ENCODE measurements at regions not wholly inside any gene's neighbourhood (a gene's known extent, or its start where the extent isn't known, plus 50 kb on each side); places are given as distances from the start of the nearest gene placed in this dataset.
"Not testable (repeated sequence)": the region's sequence is repeated elsewhere in the genome, so short reads cannot be mapped to it uniquely, and the experiment has no call there.

DNA sequence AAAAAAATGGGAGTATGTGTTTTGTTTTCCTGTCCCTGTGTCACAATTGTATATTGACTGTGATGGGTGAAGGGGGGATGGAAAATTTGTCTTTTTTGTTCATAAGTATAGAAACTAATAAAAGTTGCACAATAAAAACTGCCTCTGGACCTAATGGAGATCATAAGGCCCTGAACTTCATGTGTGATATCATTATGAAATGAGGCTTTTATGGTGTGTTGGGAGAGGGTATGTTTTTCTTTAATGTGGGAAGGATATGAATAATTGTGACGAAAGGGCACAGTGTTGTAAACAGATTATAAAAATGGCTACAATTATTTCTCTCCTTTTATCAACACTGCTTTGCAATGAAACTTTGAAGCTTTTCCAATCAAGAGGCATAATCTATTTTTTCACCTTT lies 1889.3 kb upstream of the CELF4 start:
- DNase-seq (ENCODE audit: low spot score), result no peak

DNA sequence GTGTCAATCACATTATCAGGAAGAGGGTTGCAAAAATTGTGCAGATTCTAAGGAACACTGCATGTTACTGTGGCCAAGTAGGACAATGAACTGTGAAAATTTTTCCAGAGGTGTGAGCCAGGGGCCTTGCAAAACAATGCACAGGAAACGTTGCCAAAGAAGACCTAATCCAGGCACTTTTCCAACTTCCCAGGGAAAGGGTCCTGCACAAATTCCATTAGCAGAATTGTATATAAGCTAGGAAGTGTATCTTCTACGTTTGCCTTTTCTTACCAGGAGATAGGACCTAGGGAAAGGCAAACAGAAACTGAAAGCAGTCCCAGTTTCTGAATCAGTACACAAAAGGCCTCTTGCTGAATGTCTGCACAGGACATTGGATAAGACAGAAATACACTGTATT lies 1888.3 kb upstream of the CELF4 start:
- DNase-seq (ENCODE audit: low spot score), result peak; percentile 63

DNA sequence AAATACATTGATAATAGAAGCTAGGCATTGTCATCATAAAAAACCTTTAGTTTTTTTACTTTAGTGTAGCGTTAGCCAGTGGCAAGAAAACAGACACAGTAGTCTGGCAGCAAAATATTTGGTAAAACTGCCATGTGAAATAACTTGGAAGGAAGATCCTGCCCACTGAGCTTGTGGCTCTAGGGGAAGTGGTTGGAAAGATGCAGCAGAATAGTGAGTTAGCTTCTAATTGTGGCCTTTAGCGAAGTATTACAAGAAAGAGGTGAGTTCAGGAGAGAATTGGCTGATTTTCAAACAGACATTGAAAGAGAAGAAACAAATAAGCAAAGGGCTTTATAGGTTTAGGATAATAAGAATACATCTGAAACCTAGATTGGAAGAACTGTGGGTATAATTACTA lies 1887.8 kb upstream of the CELF4 start:
- peak; percentile 9 for DNase-seq (ENCODE audit: low spot score)

DNA sequence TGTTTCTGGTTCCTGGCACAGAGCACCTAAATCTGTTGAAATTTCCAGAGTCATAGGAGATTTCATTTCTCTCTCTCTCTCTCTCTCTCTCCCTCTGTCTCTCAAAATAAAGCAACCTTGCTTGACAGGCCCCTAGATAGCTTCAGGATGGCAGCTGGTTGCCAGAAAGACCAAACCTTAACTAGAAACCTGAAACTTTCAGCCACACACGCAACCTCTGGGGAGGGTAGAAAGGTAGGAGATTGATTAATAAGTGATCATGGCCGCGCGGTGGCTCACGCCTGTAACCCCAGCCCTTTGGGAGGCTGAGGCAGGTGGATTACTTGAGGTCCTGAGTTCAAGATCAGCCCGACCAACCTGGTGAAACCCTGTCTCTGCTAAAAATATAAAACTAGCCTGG lies 1885.4 kb upstream of the CELF4 start:
- DNase-seq (ENCODE audit: low spot score), result no peak

DNA sequence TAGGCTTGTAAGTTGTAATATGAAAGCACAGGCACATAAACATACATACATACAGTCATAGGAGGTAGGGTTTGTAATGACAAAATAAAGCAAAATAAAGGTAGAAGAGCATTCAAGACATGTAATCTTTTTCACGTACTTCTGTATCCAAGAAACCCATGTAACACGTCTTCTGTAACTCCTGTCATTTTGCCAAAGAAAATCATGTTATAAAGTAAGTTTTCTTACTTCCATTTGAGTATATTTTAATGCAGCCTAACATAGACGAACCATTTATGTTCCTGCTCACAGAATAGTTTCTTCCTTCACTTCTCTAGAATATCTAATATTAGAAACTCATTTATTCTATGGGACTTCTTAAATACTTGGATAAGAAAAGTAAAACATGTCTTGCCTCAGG lies 1884.0 kb upstream of the CELF4 start:
- no peak for DNase-seq (ENCODE audit: low spot score)

DNA sequence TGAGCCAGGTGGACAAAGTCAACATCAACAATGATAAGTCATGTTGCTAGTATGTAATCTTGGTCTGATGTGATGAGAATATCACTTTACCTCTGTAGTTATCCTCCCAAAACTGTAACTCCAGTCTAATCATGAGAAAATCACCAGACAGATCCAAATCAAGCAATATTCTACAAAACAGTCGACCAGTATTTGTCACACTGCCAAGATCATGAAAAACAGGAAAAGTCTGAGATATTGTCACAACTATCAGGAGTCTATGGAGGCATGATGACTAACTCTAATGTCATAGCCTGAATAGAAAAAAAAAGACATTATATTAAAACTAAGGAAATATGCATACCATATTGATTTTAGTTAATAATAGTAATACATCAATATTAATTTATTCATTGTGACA lies 1883.3 kb upstream of the CELF4 start:
- DNase-seq (ENCODE audit: low spot score), result no peak

DNA sequence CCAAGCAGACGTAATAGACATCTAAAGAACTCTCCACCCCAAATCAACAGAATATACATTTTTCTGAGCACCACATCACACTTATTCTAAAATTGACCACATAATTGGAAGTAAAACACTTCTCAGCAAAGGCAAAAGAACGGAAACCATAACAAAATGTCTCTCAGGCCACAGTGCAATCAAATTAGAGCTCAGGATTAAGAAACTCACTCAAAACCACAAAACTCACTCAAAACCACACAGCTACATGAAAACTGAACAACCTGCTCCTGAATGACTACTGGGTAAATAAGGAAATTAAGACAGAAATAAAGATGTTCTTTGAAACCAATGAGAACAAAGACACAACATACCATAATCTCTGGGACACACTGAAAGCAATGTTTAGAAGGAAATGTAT lies 1879.4 kb upstream of the CELF4 start:
- not testable (repeated sequence) for DNase-seq (ENCODE audit: low spot score)

DNA sequence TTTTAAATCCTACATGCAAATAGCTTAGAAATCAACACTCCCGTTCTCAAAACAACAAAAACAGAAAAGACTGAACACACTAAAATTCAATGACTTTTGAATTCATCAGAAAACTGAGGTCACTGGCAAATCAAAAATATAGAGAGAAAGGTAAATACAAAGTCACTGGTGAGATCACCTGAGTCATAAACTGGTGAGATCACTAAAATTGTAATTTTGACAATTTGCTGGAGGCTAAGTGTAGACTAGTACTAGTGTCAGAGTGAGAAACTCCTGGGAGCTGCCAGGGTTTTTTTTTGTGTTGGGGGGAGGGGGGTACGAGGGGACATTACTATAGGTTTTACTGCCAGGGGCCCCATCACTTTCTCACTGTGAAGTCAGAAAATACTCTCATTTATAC lies 1876.0 kb upstream of the CELF4 start:
- DNase-seq (ENCODE audit: low spot score), result no peak

DNA sequence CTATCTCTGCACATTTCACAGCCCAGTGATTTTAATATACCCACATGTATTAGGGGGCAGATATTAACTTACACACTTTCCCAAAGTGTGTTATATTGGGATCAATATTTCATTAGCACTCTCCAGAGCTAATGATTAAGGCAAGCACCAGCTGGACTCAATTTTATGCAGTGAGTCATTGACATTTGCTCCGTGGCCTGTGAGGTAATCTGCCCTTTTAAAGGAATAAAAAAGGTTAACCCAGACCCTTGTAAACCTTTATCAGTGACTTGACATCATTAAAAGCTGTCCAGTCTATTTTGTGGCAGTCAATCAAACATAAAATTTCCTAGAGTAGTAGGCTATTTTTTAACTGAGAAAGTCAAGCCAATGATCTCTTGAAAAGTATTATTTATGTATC lies 1870.4 kb upstream of the CELF4 start:
- DNase-seq (ENCODE audit: low spot score), result no peak

DNA sequence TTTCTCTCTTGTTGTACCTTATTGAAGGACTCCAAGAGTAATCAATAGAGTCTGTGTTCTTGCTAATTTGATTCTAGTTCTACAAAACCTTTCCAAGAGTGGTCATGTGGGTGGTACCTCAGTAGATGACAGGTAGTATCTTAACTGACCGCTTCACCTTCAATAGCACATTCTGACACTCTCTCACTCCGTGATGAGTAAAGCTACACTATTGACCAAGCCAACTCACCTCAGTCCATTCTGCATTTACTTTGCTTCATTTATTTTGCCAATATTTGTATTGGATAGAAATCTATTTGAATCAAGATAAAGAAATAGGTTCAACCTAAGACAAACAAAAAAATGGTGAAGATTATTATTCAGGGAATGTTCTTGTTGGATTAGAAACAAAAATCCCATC lies 1869.6 kb upstream of the CELF4 start:
- DNase-seq (ENCODE audit: low spot score), result no peak

DNA sequence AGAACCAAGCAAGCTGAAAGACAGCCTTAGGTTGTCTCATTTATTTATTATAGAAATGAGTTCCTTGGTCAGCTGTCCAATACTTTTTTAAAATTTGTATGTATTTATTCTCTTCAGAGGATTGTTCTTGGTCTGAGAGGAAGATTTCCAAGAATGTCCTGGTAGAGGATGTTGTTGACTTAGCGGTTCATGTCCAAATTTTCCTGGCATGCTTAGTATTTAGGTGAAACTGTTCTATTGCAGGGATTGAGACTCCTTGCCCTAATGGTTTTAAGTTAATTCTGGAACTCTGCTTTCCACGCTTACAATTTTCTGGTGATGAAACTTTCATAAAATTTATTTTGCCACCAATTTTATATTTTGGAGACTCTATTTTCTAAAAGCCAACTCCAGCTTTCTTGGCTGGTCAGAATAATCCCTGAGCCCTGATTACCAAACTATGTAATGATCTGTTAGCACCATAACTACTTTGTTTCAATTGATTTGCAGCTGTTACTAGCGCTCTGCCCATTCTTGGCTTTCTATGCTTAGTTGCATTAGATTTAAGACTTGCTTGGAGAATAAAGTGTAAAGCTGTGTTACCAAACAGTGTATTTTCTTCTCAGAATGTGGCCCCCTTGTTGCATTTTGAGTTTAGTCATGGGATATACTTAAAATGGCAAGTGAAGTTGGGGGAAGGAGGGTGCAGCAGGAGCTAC lies 1868.8 kb upstream of the CELF4 start:
- no peak for DNase-seq (ENCODE audit: low spot score)

DNA sequence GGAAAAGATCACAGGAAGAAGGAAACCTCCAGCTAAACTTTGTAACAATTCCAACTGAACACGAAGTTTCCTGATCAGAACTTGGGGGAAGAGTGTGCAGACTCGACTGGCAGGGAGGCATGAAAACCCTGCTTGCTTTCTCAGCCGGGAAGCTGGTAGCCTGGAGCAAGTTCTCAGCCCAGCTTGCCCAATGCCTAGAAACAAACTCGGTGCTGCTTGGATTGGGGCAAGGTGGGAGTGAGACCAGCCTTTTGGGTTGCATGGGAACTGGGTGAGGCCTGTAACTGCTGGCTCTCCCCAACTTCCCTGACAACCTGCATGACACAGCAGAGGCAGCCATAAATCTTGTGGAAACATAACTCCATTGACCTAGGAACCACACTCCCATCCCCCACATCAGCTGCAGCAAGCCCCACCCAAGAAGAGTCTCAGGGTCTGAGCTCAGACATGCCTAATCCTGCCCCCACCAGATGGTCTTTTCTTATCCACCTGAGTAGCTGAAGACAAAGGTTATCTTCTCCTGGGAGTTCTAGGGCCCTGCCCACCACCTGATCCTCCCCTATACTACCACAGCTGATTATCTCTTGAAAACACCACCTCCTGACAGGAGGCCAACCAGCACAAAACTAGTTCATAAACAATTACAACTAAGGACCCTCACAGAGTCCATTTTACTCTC lies 1859.7 kb upstream of the CELF4 start:
- no peak for DNase-seq (ENCODE audit: low spot score)

DNA sequence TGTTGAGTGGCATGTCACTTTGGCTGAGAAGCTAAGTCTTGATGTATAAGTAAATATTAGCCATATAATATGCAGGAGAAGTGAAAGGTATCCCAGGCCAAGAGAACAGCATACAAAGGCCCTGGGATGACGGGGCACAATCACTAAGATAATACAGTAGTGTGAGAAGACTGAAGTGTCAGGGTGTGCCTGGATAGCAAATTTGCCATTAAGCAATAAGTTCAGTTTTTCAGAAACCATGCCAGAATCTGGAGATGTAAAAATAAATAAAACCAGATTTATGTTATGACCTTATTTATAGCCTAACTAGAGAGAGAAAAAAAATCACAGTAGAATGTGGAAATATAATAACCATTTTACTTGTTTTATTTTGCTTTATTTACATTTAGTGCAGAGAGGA lies 1858.7 kb upstream of the CELF4 start:
- DNase-seq (ENCODE audit: low spot score), result no peak

DNA sequence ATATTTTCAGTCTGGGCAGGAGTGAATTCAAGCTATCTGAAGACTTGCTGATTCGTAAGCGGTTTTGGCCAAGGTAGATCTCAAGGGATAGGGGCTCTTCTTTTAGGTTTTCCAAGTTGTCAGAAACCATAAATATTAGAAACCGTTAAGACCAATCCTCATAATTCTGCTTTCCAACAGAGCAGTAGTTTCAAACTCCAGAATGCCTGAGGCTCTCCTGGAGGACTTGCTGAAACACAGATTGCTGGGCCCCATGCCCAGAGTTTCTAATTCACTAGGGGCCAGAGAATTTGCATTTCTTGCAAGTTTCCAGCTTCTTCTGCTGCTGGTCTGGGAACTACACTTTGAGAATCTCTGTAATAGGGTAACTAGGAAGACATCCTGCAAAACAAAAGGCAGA lies 1855.7 kb upstream of the CELF4 start:
- DNase-seq (ENCODE audit: low spot score), result no peak

DNA sequence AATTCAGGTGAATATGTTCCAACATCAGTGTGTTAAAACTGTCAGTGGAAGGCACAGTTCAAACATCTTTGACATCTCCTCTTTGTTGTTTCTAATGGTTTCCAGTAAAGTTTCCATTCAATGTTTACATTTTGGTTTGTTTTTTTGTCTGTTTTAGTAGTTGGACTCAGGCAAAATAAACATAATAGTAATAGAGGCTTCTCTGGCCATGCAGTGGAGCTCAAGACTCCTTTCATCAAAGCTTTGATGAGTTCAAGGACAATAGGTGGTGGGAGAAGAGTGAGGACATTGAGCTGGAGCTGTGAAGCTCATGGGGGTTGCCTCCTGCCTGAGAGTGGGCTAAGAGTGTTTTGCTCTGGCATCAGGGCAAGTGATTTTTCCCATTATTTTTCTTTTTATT lies 1853.7 kb upstream of the CELF4 start:
- no peak for DNase-seq (ENCODE audit: low spot score)

DNA sequence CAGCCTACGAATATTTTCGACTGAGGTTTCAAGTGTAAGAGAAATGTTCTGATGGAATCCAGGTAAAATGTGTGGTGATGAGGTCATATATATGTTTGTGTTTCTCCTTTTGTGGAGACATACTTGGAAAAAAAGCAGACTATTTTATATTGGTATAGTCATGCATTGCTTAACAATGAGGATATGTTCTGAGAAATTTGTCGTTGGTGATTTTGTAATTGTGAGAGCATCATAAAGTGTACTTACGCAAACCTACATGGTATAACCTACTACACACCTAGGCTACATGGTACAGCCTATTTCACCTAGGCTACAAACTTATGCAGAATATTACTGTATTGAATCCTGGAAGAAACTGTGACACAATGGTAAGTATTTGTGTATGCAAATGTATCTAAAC lies 1849.9 kb upstream of the CELF4 start:
- DNase-seq (ENCODE audit: low spot score), result no peak

DNA sequence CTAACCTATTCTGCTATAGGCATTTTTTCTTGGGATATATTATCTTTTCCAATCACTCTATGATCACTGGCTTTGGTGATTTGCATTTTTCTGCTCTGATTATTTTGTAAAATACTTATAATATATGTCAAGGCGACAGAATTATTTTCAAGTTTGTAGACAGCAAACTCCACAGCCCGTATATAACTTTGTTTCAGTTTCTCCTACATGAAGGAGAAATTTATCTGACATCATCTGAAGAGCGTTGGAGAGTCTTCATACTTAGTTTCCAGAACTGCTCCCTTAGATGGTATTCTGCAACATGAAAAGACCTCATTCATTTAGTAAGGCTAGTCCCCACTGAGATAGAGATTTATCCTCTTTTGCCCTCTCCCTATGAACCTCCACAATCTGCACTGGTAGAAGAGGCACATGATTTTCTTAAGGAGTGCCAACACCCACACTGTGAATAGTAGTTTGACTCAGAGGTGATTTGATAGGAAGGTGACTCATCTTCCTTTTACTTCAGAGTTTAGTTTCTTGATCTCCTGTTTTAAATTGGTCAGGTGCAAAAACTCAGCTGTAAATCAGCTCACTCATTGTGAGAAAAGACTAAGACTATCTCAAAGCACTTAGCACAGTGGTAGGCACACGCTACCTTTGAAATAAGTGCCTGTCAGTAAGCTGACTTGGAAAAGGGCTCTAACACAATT lies 1848.6 kb upstream of the CELF4 start:
- DNase-seq (ENCODE audit: low spot score), result no peak

DNA sequence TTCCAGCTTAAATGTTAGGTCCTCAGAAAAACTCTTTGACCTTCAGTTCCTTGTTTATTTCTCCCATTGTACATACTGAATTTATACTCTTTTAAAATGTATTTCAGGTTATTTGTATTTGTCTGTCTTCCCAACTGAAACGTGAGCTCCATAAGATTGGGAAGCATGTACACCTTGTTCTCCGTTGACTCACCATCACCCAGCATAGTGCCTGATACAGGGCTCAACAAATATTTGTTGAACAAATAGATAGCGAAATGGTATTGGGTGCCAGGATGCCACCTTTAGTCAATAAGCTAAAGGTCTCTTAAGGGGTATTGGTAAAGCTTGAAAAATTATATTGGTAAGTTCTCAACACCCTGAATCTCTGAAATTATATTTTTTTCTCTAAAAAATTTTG lies 1841.3 kb upstream of the CELF4 start:
- DNase-seq (ENCODE audit: low spot score), result no peak

DNA sequence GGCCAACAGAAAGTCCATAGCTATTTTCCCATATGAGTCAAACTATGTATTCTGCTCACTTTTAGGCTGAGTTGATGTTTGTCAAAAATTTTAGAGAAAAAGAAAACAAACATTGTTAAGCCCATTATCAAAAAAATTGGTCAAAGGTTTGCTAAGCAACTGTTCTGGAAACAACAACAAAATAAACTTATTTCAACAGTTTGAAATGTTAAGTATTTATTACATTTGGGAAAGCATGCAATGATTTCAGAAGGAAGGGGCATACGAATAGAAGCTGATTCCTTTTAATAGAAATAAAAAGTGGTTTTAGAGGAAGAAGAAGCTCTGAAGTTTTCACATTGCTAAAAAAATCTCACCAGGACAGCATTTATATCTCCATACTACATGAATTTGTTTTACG lies 1837.5 kb upstream of the CELF4 start:
- no peak for DNase-seq (ENCODE audit: low spot score)

DNA sequence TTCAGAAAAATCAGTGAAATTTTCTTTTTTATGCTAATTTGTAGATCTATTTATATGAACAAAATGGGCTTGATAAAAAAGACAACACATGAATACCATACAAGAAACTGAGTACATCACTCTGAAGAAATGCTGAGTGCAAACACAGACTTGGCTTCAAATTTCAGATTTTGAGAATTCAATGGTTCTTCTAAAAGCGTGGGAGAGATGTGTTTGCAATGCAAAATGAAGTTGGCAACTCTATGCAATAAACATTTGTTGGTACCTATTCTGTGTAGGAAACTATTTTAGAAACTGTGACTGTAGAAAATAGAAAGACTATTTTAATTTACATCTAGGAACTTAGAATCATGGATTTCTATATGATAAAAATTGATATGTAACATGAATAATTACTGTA lies 1834.1 kb upstream of the CELF4 start:
- no peak for DNase-seq (ENCODE audit: low spot score)

DNA sequence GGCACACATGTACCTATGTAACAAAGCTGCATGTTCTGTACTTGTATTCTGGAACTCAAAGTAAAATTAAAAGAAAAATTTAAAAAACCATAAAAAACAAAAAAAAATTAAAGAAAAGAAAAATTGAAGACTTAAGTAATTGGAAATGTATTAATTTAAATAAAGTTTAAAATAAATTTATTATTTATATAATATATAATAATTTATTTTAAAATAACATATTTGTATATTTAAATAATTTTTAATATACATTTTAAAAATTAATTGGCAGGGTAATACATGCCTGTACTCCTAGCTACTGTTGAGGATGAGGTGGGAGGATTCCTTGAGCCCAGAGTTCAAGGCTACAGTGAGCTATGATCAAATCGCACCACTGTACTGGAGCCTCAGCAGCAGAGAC lies 1830.6 kb upstream of the CELF4 start:
- no peak for DNase-seq (ENCODE audit: low spot score)

DNA sequence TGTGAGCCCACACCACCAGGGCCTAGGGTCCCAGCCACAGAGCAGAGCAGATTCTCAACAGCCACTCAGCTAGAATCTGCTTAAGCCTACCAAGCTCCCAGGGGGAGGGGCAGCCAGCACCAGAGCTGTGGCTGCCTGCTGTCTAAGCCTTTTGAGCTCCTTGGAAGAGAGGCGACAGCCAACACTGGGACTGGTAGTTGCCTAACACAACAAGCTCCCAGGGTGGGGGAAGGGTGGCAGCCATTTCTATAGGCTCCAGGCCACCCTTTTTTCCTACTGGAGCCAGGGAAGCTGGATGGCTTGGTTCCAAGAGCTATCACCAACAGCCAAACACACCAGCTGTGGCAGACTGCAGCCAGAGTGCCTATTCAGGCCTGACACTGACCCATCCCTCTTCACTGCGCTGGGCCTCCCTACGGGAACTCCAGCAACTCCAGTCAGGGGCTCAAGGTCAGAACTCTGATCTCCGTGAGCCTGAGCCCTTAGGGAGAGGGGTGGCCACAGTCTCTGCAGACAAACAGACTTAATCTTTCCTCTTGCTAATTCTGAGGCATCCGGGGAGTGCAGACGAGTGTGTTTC lies 1824.3 kb upstream of the CELF4 start:
- DNase-seq (ENCODE audit: low spot score), result no peak

DNA sequence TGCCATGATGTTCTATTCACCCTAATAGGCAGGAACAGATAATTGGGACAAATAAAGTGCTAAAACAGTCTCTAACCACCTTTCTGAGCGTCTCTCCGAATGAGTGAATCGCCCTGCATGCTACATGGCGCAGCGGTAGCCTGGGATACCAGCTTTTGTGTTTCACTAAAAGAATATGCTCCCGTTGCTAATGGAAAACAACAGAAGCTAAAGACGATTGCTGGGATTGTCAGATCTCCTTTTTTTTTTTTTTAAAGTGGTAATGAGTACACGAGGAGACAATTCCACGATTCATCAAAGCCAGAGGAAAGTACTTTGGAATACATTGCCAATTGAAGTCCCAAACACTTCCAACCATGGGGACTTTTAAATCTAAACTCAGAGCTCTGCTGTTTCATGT lies 1815.3 kb upstream of the CELF4 start:
- DNase-seq (ENCODE audit: low spot score), result peak; percentile 62

Measured in Ammon's horn (tissue), 1 donor.